Astrocyte (in vitro differentiated cells and primary cell): ENCODE measurements at regions not wholly inside any gene's neighbourhood (a gene's known extent, or its start where the extent isn't known, plus 50 kb on each side); places are given as distances from the start of the nearest gene placed in this dataset.

Source experiments
- EZH2 ChIP-seq: IDR thresholded peaks from 2 replicates; pipeline ENCODE4 v1.6.1; 2012; ENCODE audit warnings: mild to moderate bottlenecking, low read length, inconsistent platforms; ENCODE audit not compliant: insufficient read depth
- TF ChIP-seq, protein P1 (sequence below): IDR thresholded peaks from 2 replicates; pipeline ENCODE4 v1.5.1; 2011; ENCODE audit warnings: low read depth, mild to moderate bottlenecking, inconsistent platforms, low read length, moderate library complexity; ENCODE audit not compliant: insufficient read depth

DNA sequence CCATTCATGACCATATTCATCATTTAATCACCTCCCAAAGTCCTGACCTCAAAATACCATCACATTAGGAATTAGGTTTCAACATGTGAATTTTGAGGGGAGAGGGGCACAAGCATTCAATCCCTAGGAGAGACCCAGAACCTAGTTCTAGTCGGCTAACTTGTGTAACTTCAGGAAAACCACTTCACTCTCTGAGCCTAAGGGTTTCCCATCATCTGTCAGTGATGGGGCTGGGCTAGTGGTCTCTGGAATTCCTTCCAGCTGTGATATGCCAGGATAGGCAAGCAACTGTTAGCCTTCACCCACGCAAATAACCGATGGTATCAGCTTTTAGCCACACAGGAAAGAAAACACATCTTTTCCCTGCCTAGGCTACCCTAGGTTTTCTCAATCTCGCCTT, 52.5 kb upstream of the MEX3C start:
- TF ChIP-seq EZH2: no peak
- TF ChIP-seq, protein P1, sequence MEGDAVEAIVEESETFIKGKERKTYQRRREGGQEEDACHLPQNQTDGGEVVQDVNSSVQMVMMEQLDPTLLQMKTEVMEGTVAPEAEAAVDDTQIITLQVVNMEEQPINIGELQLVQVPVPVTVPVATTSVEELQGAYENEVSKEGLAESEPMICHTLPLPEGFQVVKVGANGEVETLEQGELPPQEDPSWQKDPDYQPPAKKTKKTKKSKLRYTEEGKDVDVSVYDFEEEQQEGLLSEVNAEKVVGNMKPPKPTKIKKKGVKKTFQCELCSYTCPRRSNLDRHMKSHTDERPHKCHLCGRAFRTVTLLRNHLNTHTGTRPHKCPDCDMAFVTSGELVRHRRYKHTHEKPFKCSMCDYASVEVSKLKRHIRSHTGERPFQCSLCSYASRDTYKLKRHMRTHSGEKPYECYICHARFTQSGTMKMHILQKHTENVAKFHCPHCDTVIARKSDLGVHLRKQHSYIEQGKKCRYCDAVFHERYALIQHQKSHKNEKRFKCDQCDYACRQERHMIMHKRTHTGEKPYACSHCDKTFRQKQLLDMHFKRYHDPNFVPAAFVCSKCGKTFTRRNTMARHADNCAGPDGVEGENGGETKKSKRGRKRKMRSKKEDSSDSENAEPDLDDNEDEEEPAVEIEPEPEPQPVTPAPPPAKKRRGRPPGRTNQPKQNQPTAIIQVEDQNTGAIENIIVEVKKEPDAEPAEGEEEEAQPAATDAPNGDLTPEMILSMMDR: no peak
